ENCODE measurements at regions not wholly inside any gene's neighbourhood (a gene's known extent, or its start where the extent isn't known, plus 50 kb on each side); places are given as distances from the start of the nearest gene placed in this dataset.

DNA sequence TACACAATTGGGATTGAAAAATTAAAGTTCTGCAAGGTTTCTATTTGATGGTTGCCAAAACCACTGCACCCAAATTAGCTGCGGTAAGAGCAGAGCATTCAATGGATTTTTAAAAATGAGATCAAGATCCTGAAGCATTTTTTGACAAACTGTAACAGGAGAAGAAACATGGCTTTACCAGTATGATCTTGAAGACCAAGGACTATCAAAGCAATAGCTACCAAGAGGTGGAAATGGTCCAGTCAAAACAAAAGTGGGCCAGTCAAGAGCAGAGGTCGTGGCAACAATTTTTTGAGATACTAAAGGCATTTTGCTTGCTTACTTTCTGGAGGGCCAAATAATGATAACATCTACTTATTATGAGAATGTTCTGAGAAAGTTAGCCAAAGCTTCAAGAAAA, 186.8 kb downstream of the RDH14 start:
- Histone ChIP-seq H3K4me1 (ENCODE audit: control insufficient read depth in 2 of 2, insufficient read depth in 2 of 2, low read length in 1 of 2) (no peaks in the 10 kb centered on the region), H3K4me3 (ENCODE audit: low read depth in 1 of 2, low read length in 2 of 2) (no peak overlapping the region), H3K27me3 (ENCODE audit: control insufficient read depth in 1 of 2, insufficient read depth in 2 of 2, low read length in 2 of 2) (no peaks in the 10 kb centered on the region), H3K9me3 (ENCODE audit: control insufficient read depth in 2 of 2, insufficient read depth in 1 of 2, low read depth in 1 of 2, low read length in 1 of 2) (no peaks in the 10 kb centered on the region), H3K36me3 (ENCODE audit: control insufficient read depth in 2 of 2, insufficient read depth in 2 of 2, low read length in 1 of 2) (no peaks in the 10 kb centered on the region), H3K27ac (ENCODE audit: low read depth in 2 of 2, low read length in 1 of 2) (no peak overlapping the region)
- 58 to 63% methylated on average over 2 of the region's 2 CpGs for WGBS, 2 donors

- H3K27ac ChIP-seq (ENCODE audit: low read depth in 2 of 2, low read length in 1 of 2) = no peak overlapping the region
- no peak overlapping the region for H3K4me3 ChIP-seq (ENCODE audit: low read depth in 1 of 2, low read length in 2 of 2)
- no peaks in the 10 kb centered on the region for H3K9me3 ChIP-seq (ENCODE audit: control insufficient read depth in 2 of 2, insufficient read depth in 1 of 2, low read depth in 1 of 2, low read length in 1 of 2)
- no peaks in the 10 kb centered on the region for H3K27me3 ChIP-seq (ENCODE audit: control insufficient read depth in 1 of 2, insufficient read depth in 2 of 2, low read length in 2 of 2)
- WGBS, 2 donors = 27 to 60% methylated on average over 1 of the region's 1 CpG
- no peaks in the 10 kb centered on the region for H3K4me1 ChIP-seq (ENCODE audit: control insufficient read depth in 2 of 2, insufficient read depth in 2 of 2, low read length in 1 of 2)
- H3K36me3 ChIP-seq (ENCODE audit: control insufficient read depth in 2 of 2, insufficient read depth in 2 of 2, low read length in 1 of 2) = no peaks in the 10 kb centered on the region
Observed at GRCh38 chr2:18373081-18373480, 187.4 kb downstream of the RDH14 start.

DNA sequence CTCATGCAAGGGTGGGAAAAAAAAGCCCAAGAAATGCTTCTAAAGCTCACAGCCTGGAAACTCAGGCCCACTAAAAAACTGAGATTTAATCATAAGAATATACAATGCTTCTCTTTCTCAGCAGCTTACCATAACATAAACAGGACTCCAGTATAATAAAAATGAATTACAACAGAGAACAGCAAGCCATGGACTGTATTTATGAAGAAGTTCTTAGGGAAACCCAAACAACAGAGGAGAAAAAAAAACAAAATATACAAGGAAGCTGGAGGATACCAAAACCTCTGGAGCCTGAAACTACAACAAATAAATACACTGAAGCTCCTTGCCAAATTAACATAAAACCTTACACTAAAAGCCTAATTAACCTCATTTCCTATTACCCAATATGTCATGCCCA, 187.8 kb downstream of the RDH14 start:
- Histone ChIP-seq H3K27me3 (ENCODE audit: control insufficient read depth in 1 of 2, insufficient read depth in 2 of 2, low read length in 2 of 2) (no peaks in the 10 kb centered on the region), H3K36me3 (ENCODE audit: control insufficient read depth in 2 of 2, insufficient read depth in 2 of 2, low read length in 1 of 2) (no peaks in the 10 kb centered on the region), H3K4me1 (ENCODE audit: control insufficient read depth in 2 of 2, insufficient read depth in 2 of 2, low read length in 1 of 2) (no peaks in the 10 kb centered on the region), H3K27ac (ENCODE audit: low read depth in 2 of 2, low read length in 1 of 2) (no peak overlapping the region), H3K4me3 (ENCODE audit: low read depth in 1 of 2, low read length in 2 of 2) (no peak overlapping the region), H3K9me3 (ENCODE audit: control insufficient read depth in 2 of 2, insufficient read depth in 1 of 2, low read depth in 1 of 2, low read length in 1 of 2) (no peaks in the 10 kb centered on the region)

DNA sequence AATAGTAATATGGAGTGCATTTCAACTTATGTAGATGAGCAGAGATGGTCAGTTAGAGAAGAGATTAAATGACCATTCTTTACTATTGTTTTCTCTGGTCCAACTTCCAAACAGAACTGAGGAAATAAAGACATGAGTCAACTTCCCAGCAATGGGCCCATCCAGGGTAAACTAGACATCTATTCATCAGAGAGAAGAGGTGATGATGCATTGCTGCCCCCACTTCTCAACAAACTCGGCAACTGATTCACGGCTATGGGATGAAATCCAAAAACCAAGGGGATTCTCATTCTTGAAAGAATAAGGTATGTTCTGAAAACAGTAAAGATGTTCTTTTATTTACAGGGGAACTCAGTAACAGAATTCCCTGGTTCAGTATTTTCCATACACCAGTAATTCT, 190.7 kb downstream of the RDH14 start:
- Histone ChIP-seq H3K9me3 (ENCODE audit: control insufficient read depth in 2 of 2, insufficient read depth in 1 of 2, low read depth in 1 of 2, low read length in 1 of 2) (no peaks in the 10 kb centered on the region), H3K36me3 (ENCODE audit: control insufficient read depth in 2 of 2, insufficient read depth in 2 of 2, low read length in 1 of 2) (no peaks in the 10 kb centered on the region), H3K27ac (ENCODE audit: low read depth in 2 of 2, low read length in 1 of 2) (no peak overlapping the region), H3K4me1 (ENCODE audit: control insufficient read depth in 2 of 2, insufficient read depth in 2 of 2, low read length in 1 of 2) (no peaks in the 10 kb centered on the region), H3K4me3 (ENCODE audit: low read depth in 1 of 2, low read length in 2 of 2) (no peak overlapping the region), H3K27me3 (ENCODE audit: control insufficient read depth in 1 of 2, insufficient read depth in 2 of 2, low read length in 2 of 2) (no peaks in the 10 kb centered on the region)
- WGBS, 2 donors = 91 to 93% methylated on average over 2 of the region's 2 CpGs

DNA sequence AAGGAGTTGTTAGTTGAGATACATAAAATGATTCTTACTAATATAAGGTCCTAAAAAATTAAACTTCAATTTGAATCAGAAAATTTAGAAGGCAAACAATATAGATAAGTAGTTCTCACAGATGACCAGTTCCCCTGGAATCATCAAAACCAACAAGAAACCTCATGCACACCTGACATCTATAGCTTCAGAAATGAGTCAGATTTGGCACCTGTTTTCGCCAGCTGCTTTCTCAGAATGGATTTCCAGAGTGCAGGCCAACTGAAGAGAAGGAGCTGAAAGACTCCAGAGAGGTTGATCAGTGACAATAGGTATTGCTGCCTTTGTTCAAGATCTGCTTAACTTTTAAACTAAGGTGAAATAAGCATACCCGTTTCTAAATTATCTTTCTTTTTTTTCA, 192.4 kb downstream of the RDH14 start:
- Histone ChIP-seq H3K27ac (ENCODE audit: low read depth in 2 of 2, low read length in 1 of 2) (no peak overlapping the region), H3K27me3 (ENCODE audit: control insufficient read depth in 1 of 2, insufficient read depth in 2 of 2, low read length in 2 of 2) (no peaks in the 10 kb centered on the region), H3K36me3 (ENCODE audit: control insufficient read depth in 2 of 2, insufficient read depth in 2 of 2, low read length in 1 of 2) (no peaks in the 10 kb centered on the region), H3K9me3 (ENCODE audit: control insufficient read depth in 2 of 2, insufficient read depth in 1 of 2, low read depth in 1 of 2, low read length in 1 of 2) (no peaks in the 10 kb centered on the region), H3K4me3 (ENCODE audit: low read depth in 1 of 2, low read length in 2 of 2) (no peak overlapping the region), H3K4me1 (ENCODE audit: control insufficient read depth in 2 of 2, insufficient read depth in 2 of 2, low read length in 1 of 2) (no peaks in the 10 kb centered on the region)
- 53 to 70% methylated on average over 2 of the region's 2 CpGs for WGBS, 2 donors

DNA sequence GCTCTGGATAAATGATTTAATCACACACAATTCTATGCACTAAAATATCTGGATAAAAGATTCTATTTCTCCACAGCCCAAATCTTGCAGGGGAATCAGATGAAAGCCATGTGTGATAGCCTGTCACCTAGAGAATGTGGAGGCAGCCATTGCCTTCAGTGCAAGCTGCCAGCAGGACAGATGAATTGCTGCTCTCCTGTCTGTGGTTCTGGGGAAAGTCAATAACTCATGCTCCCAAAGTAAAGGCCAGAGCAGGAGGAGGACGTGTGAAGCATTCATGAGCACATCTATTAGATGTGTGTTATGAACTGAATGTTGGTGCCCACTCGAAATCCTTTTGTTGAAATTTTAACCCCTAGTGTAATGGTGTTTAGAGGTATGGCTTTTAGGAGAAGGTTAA, 195.1 kb downstream of the RDH14 start:
- no peak overlapping the region for H3K4me3 ChIP-seq (ENCODE audit: low read depth in 1 of 2, low read length in 2 of 2)
- H3K9me3 ChIP-seq (ENCODE audit: control insufficient read depth in 2 of 2, insufficient read depth in 1 of 2, low read depth in 1 of 2, low read length in 1 of 2) = no peaks in the 10 kb centered on the region
- WGBS, 2 donors = 68 to 74% methylated on average over 2 of the region's 2 CpGs
- H3K4me1 ChIP-seq (ENCODE audit: control insufficient read depth in 2 of 2, insufficient read depth in 2 of 2, low read length in 1 of 2) = no peaks in the 10 kb centered on the region
- H3K36me3 ChIP-seq (ENCODE audit: control insufficient read depth in 2 of 2, insufficient read depth in 2 of 2, low read length in 1 of 2) = no peaks in the 10 kb centered on the region
- no peak overlapping the region for H3K27ac ChIP-seq (ENCODE audit: low read depth in 2 of 2, low read length in 1 of 2)
- no peaks in the 10 kb centered on the region for H3K27me3 ChIP-seq (ENCODE audit: control insufficient read depth in 1 of 2, insufficient read depth in 2 of 2, low read length in 2 of 2)

GRCh38 chr2:18363348-18363747, 197.1 kb downstream of the RDH14 start:
- Histone ChIP-seq H3K27ac (ENCODE audit: low read depth in 2 of 2, low read length in 1 of 2) (no peak overlapping the region), H3K36me3 (ENCODE audit: control insufficient read depth in 2 of 2, insufficient read depth in 2 of 2, low read length in 1 of 2) (no peaks in the 10 kb centered on the region), H3K4me1 (ENCODE audit: control insufficient read depth in 2 of 2, insufficient read depth in 2 of 2, low read length in 1 of 2) (no peaks in the 10 kb centered on the region), H3K9me3 (ENCODE audit: control insufficient read depth in 2 of 2, insufficient read depth in 1 of 2, low read depth in 1 of 2, low read length in 1 of 2) (no peaks in the 10 kb centered on the region), H3K4me3 (ENCODE audit: low read depth in 1 of 2, low read length in 2 of 2) (no peak overlapping the region), H3K27me3 (ENCODE audit: control insufficient read depth in 1 of 2, insufficient read depth in 2 of 2, low read length in 2 of 2) (peaks cover 0 to 4% of the 10 kb centered on the region in 2 donors)
- 67 to 81% methylated on average over 3 of the region's 3 CpGs for WGBS, 2 donors

GRCh38 chr2:18362696-18363095, 197.8 kb downstream of the RDH14 start:
- H3K36me3 ChIP-seq (ENCODE audit: control insufficient read depth in 2 of 2, insufficient read depth in 2 of 2, low read length in 1 of 2) = peaks cover 0 to 2% of the 10 kb centered on the region in 2 donors
- H3K27me3 ChIP-seq (ENCODE audit: control insufficient read depth in 1 of 2, insufficient read depth in 2 of 2, low read length in 2 of 2) = peaks cover 0 to 4% of the 10 kb centered on the region in 2 donors
- no peak overlapping the region for H3K4me3 ChIP-seq (ENCODE audit: low read depth in 1 of 2, low read length in 2 of 2)
- H3K27ac ChIP-seq (ENCODE audit: low read depth in 2 of 2, low read length in 1 of 2) = no peak overlapping the region
- H3K9me3 ChIP-seq (ENCODE audit: control insufficient read depth in 2 of 2, insufficient read depth in 1 of 2, low read depth in 1 of 2, low read length in 1 of 2) = no peaks in the 10 kb centered on the region
- 83 to 97% methylated on average over 1 of the region's 1 CpG for WGBS, 2 donors
- H3K4me1 ChIP-seq (ENCODE audit: control insufficient read depth in 2 of 2, insufficient read depth in 2 of 2, low read length in 1 of 2) = no peaks in the 10 kb centered on the region

DNA sequence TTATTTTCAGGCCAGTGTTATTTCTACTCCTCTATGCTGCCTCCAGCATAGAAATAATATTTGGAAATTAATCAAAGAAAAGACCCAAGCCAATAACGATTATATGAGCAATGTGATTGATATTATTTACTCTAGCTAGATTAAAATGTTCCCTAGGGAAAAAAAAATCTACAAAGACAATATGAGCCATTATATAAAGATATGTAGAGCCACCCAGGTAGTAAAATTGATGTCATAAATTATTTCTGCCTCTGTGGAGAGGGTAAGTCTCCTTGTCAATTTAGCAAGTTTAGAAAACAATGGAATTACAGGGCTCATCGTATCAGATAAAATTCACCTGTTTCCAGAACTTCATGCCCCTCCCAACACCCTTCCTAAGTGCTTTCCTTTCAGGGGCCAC, 202.9 kb downstream of the RDH14 start:
- Histone ChIP-seq H3K27me3 (ENCODE audit: control insufficient read depth in 1 of 2, insufficient read depth in 2 of 2, low read length in 2 of 2) (peaks cover 0 to 4% of the 10 kb centered on the region in 2 donors), H3K9me3 (ENCODE audit: control insufficient read depth in 2 of 2, insufficient read depth in 1 of 2, low read depth in 1 of 2, low read length in 1 of 2) (no peaks in the 10 kb centered on the region), H3K36me3 (ENCODE audit: control insufficient read depth in 2 of 2, insufficient read depth in 2 of 2, low read length in 1 of 2) (peaks cover 0 to 2% of the 10 kb centered on the region in 2 donors), H3K4me1 (ENCODE audit: control insufficient read depth in 2 of 2, insufficient read depth in 2 of 2, low read length in 1 of 2) (no peaks in the 10 kb centered on the region), H3K4me3 (ENCODE audit: low read depth in 1 of 2, low read length in 2 of 2) (no peak overlapping the region), H3K27ac (ENCODE audit: low read depth in 2 of 2, low read length in 1 of 2) (no peak overlapping the region)
- 51 to 60% methylated on average over 2 of the region's 2 CpGs for WGBS, 2 donors

GRCh38 chr2:18356676-18357075, 203.8 kb downstream of the RDH14 start:
- no peak overlapping the region for H3K27ac ChIP-seq (ENCODE audit: low read depth in 2 of 2, low read length in 1 of 2)
- no peaks in the 10 kb centered on the region for H3K9me3 ChIP-seq (ENCODE audit: control insufficient read depth in 2 of 2, insufficient read depth in 1 of 2, low read depth in 1 of 2, low read length in 1 of 2)
- no peak overlapping the region for H3K4me3 ChIP-seq (ENCODE audit: low read depth in 1 of 2, low read length in 2 of 2)
- H3K27me3 ChIP-seq (ENCODE audit: control insufficient read depth in 1 of 2, insufficient read depth in 2 of 2, low read length in 2 of 2) = peaks cover 0 to 4% of the 10 kb centered on the region in 2 donors
- H3K4me1 ChIP-seq (ENCODE audit: control insufficient read depth in 2 of 2, insufficient read depth in 2 of 2, low read length in 1 of 2) = no peaks in the 10 kb centered on the region
- WGBS, 2 donors = 54 to 59% methylated on average over 2 of the region's 2 CpGs
- H3K36me3 ChIP-seq (ENCODE audit: control insufficient read depth in 2 of 2, insufficient read depth in 2 of 2, low read length in 1 of 2) = peaks cover 0 to 2% of the 10 kb centered on the region in 2 donors
